A549 (cell line): ENCODE measurements at regions not wholly inside any gene's neighbourhood (a gene's known extent, or its start where the extent isn't known, plus 50 kb on each side); places are given as distances from the start of the nearest gene placed in this dataset.

Experiments used
- CTCF ChIP-seq: fragments of >200 bp; sonication (Bioruptor Twin); formaldehyde crosslinking; IDR thresholded peaks from 3 replicates; pipeline ENCODE4 v1.5.1; 2016
- EP300 ChIP-seq, 2 experiments: fragments of >200 bp; sonication (Bioruptor Twin); formaldehyde crosslinking; IDR thresholded peaks; 2 replicates in 1 of 2; 3 replicates in 1 of 2; pipeline ENCODE4 v1.6.1; 2016 to 2017
- ESRRA ChIP-seq: fragments of 150-350 bp; IDR thresholded peaks from 2 replicates; pipeline ENCODE4 v1.6.1; 2014; ENCODE audit warnings: mild to moderate bottlenecking, low read length, borderline replicate concordance
- KDM5A ChIP-seq: fragments of 200-600 bp; sonication (generic); IDR thresholded peaks from 2 replicates; pipeline ENCODE4 v1.6.1; 2016; ENCODE audit warnings: antibody characterized with exemption, mild to moderate bottlenecking
- MAZ ChIP-seq: fragments of 150-350 bp; IDR thresholded peaks from 2 replicates; pipeline ENCODE4 v1.6.1; 2014; ENCODE audit warnings: antibody characterized with exemption, low read depth, low read length, borderline replicate concordance
- POLR2A ChIP-seq: IDR thresholded peaks from 2 replicates; pipeline ENCODE4 v1.6.1; 2012; ENCODE audit warnings: mild to moderate bottlenecking, low read length
- RAD21 ChIP-seq, 2 experiments: fragments of >200 bp in 1 of 2; sonication (Bioruptor Twin) in 1 of 2; formaldehyde crosslinking in 1 of 2; IDR thresholded peaks in 1 of 2; conservative IDR thresholded peaks in 1 of 2; 2 replicates in 1 of 2; 3 replicates in 1 of 2; pipeline ENCODE4 v1.6.1; 2012 to 2018; ENCODE audit warnings: inconsistent platforms in 1 of 2
- SMC3 ChIP-seq: fragments of >200 bp; sonication (Bioruptor Twin); formaldehyde crosslinking; IDR thresholded peaks from 3 replicates; pipeline ENCODE4 v1.6.1; 2018; ENCODE audit warnings: inconsistent platforms
- TFCP2L1 ChIP-seq: fragments of 250-450 bp; sonication (Bioruptor Pico); IDR thresholded peaks from 2 replicates; pipeline ENCODE4 v1.5.0; 2021; ENCODE audit warnings: mild to moderate bottlenecking

GRCh38 chr3:197445896-197446699, 109.7 kb downstream of the BDH1 start:
- no peak for TF ChIP-seq CTCF
- no peak for TF ChIP-seq EP300 (IDR thresholded peaks at IDR 0.05)
- TF ChIP-seq SMC3: no peak
- TF ChIP-seq POLR2A: no peak
- no peak for TF ChIP-seq RAD21 (conservative IDR thresholded peaks at IDR 0.05 in 1 of 2, IDR thresholded peaks at IDR 0.05 in 1 of 2)
- TF ChIP-seq TFCP2L1 (CRISPR knock-in tag): no peak
- TF ChIP-seq KDM5A: no peak
- TF ChIP-seq ESRRA: no peak
- no peak for TF ChIP-seq MAZ
